Kidney (tissue), 13 donors: ENCODE measurements at regions not wholly inside any gene's neighbourhood (a gene's known extent, or its start where the extent isn't known, plus 50 kb on each side); places are given as distances from the start of the nearest gene placed in this dataset.

Experiments
- DNase-seq, 5 donors: peaks; one replicate each; pipeline ENCODE4 v3.0.0-alpha.2; 2013 to 2020
- FAIRE-seq: peaks from 2 replicates; lab custom pipeline; 2012; peaks lifted over from hg19 to GRCh38; lab: Jason Lieb, UNC
- H3K27ac ChIP-seq, 2 donors: one replicate each; pipeline ENCODE4 v1.7.0; 2013; ENCODE audit warnings: low read depth in 2 of 2, low read length in 2 of 2, inconsistent platforms in 1 of 2
- H3K27me3 ChIP-seq: one replicate; pipeline ENCODE4 v1.7.1; 2013; ENCODE audit warnings: low read length, inconsistent platforms; ENCODE audit not compliant: control insufficient read depth, insufficient read depth
- H3K36me3 ChIP-seq, 3 donors: one replicate each; pipeline versions ENCODE4 v1.7.0 to v1.7.1; 2013; ENCODE audit warnings: low read length in 3 of 3, control low read depth in 1 of 3, inconsistent platforms in 1 of 3; ENCODE audit not compliant: insufficient read depth in 3 of 3, control insufficient read depth in 2 of 3
- H3K4me1 ChIP-seq, 3 donors: one replicate each; pipeline versions ENCODE4 v1.7.0 to v1.7.1; 2013; ENCODE audit warnings: low read length in 3 of 3, inconsistent platforms in 1 of 3, low read depth in 1 of 3; ENCODE audit not compliant: control insufficient read depth in 2 of 3, insufficient read depth in 2 of 3
- H3K4me3 ChIP-seq, 3 donors: one replicate each; pipeline versions ENCODE4 v1.7.0 to v1.8.1; 2013; ENCODE audit warnings: low read length in 3 of 3, control low read depth in 1 of 3, inconsistent platforms in 1 of 3
- H3K9ac ChIP-seq, 3 donors: one replicate each; pipeline versions ENCODE4 v1.7.0 to v1.7.1; 2013; ENCODE audit warnings: low read length in 3 of 3, control low read depth in 1 of 3, inconsistent platforms in 1 of 3
- H3K9me3 ChIP-seq, 3 donors: one replicate each; pipeline versions ENCODE4 v1.7.0 to v1.7.1; 2013; ENCODE audit warnings: low read length in 3 of 3, control low read depth in 1 of 3, inconsistent platforms in 1 of 3; ENCODE audit not compliant: control insufficient read depth in 2 of 3, insufficient read depth in 1 of 3
- CTCF ChIP-seq: IDR thresholded peaks from 3 replicates; pipeline ENCODE4 v1.5.1; 2012; ENCODE audit warnings: mild to moderate bottlenecking, moderate library complexity, borderline replicate concordance; ENCODE audit not compliant: insufficient read depth; ENCODE audit errors: extremely low read depth
- intact Hi-C: fragments of 100-400 bp; cut with DNase I; formaldehyde crosslinking; loops from one replicate; pipeline ENCODE4 v1.11.1; 2022
- donor health status: control.
- donor health status: control.
- donor health status: control.
- donor health status: control.
- donor health status: control.
- donor health status: DM: yes; HTN: yes; CAD: no.
- donor health status: Normal renal cell carcinoma (clear cell type).

- Histone ChIP-seq H3K4me3 (no peak overlapping the region), H3K27me3 (no peaks in the 10 kb centered on the region), H3K9me3 (no peaks in the 10 kb centered on the region), H3K27ac (no peak overlapping the region), H3K9ac (no peak overlapping the region), H3K36me3 (no peaks in the 10 kb centered on the region), H3K4me1 (peaks cover 0 to 4% (median 2%) of the 10 kb centered on the region in 3 donors)
- DNase-seq, result peak in 1 of 5 donors; percentile 35
- TF ChIP-seq CTCF, result no peak
- no peak for FAIRE-seq
- intact Hi-C loops, result no loop called here
Observed at GRCh38 chrX:39765327-39765726, 332.4 kb downstream of the BCOR start.

GRCh38 chrX:39766085-39766726 lies 331.6 kb downstream of the BCOR start:
- Histone ChIP-seq H3K4me1 (no peaks in the 10 kb centered on the region), H3K27me3 (peaks cover 2% of the 10 kb centered on the region), H3K36me3 (no peaks in the 10 kb centered on the region), H3K9me3 (no peaks in the 10 kb centered on the region), H3K4me3 (no peak overlapping the region), H3K9ac (no peak overlapping the region), H3K27ac (no peak overlapping the region)
- TF ChIP-seq CTCF, result no peak
- intact Hi-C loops, result no loop called here
- no peak for FAIRE-seq
- no peak for DNase-seq

- Histone ChIP-seq H3K9ac (no peak overlapping the region), H3K36me3 (no peaks in the 10 kb centered on the region), H3K27ac (no peak overlapping the region), H3K9me3 (no peaks in the 10 kb centered on the region), H3K27me3 (peaks cover 3% of the 10 kb centered on the region), H3K4me1 (no peaks in the 10 kb centered on the region), H3K4me3 (no peak overlapping the region)
- DNase-seq, result no peak
- no peak for FAIRE-seq
- TF ChIP-seq CTCF, result no peak
- intact Hi-C loops, result no loop called here
Observed at GRCh38 chrX:39766855-39767254, 330.9 kb downstream of the BCOR start.

GRCh38 chrX:39767446-39767845 lies 330.3 kb downstream of the BCOR start:
- Histone ChIP-seq H3K4me3 (no peak overlapping the region), H3K9me3 (no peaks in the 10 kb centered on the region), H3K4me1 (no peaks in the 10 kb centered on the region), H3K9ac (no peak overlapping the region), H3K36me3 (no peaks in the 10 kb centered on the region), H3K27ac (no peak overlapping the region), H3K27me3 (peaks cover 3% of the 10 kb centered on the region)
- intact Hi-C loops, result no loop called here
- no peak for TF ChIP-seq CTCF
- DNase-seq, result no peak
- FAIRE-seq, result no peak
